PFSK-1 (cell line): ENCODE measurements at regions not wholly inside any gene's neighbourhood (a gene's known extent, or its start where the extent isn't known, plus 50 kb on each side); places are given as distances from the start of the nearest gene placed in this dataset.

Source experiments
- FOXP2 ChIP-seq: optimal IDR thresholded peaks from 2 replicates; pipeline ENCODE3; 2011; ENCODE audit warnings: borderline replicate concordance, control low read depth, inconsistent platforms; ENCODE audit not compliant: insufficient read depth; ENCODE audit errors: extremely low read length, extremely low read depth
- POLR2AphosphoS5 ChIP-seq: IDR thresholded peaks from 2 replicates; pipeline ENCODE4 v1.6.1; 2012; ENCODE audit warnings: low read depth, mild to moderate bottlenecking, control low read depth, low read length, moderate library complexity
- REST ChIP-seq, 2 experiments: IDR thresholded peaks; 2 replicates each; pipeline versions ENCODE4 v1.6.1 to v1.8.0; 2011 to 2012; ENCODE audit warnings: low read depth in 2 of 2, low read length in 2 of 2, control low read depth in 1 of 2, inconsistent platforms in 1 of 2, mild to moderate bottlenecking in 1 of 2, moderate library complexity in 1 of 2; ENCODE audit not compliant: insufficient read depth in 1 of 2
- SIN3A ChIP-seq: IDR thresholded peaks from 2 replicates; pipeline ENCODE4 v1.6.1; 2012; ENCODE audit warnings: mild to moderate bottlenecking, low read length, moderate library complexity, borderline replicate concordance; ENCODE audit not compliant: insufficient read depth
- TAF1 ChIP-seq: IDR thresholded peaks from 2 replicates; pipeline ENCODE4 v1.6.1; 2012; ENCODE audit warnings: low read length, control low read depth, borderline replicate concordance; ENCODE audit not compliant: insufficient read depth

DNA sequence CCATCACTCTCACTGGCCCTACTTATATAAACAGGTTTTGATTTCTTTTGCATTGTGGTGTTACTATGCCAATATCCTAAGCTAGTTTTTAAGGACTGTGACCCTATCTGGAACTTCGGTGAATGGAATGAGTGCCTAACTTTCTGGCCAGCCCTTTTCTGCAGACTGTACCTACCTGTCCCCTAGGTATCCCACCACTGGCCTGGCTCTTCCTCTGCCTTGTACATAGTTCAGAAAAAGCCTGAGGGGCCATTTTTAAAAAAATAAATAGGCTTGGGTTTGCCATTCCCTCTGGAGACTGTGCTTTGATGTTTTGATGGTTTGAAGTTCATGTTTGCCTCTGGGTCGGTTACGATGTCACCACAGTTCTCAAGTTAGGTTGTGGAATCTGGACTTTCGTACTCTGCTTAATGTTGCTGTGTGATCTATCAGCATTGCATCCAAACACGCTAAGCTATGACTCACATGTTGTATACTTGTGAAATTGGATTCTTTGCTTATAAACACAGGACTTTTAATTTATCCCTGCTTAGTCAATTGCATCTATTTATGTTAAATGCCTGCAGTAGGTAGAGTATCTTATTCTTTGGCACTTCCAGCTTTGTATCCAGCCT, 182.0 kb downstream of the ANKRD50 start:
- no peak for TF ChIP-seq FOXP2
- TF ChIP-seq TAF1, result no peak
- no peak for TF ChIP-seq POLR2AphosphoS5
- no peak for TF ChIP-seq SIN3A
- no peak for TF ChIP-seq REST (IDR thresholded peaks at IDR 0.05; ENCODE audit: insufficient read depth in 1 of 2, low read depth in 2 of 2, low read length in 2 of 2)

- TF ChIP-seq REST (IDR thresholded peaks at IDR 0.05; ENCODE audit: insufficient read depth in 1 of 2, low read depth in 2 of 2, low read length in 2 of 2), result no peak
- no peak for TF ChIP-seq TAF1
- no peak for TF ChIP-seq FOXP2
- TF ChIP-seq SIN3A, result no peak
- TF ChIP-seq POLR2AphosphoS5, result no peak
Measured at GRCh38 chr4:124534131-124534530, 178.4 kb downstream of the ANKRD50 start.

DNA sequence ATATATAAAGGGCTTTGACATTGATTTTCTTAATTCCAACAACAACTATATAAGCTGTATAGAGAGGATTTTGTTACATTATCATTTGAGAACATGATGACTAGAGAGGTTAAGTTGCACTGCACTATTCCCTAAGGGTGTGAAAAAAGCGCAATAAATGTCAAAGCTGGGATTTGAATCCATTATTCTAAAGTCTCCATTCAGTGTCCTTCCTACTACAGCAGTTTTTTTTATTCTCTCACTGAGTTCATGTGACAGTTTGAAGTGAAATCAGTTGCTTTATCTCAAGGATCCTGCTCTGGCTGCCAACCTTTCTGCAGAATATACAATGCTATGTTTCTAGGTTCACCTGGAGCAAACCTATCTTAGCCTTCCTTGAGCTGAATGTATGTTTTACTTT, 177.5 kb downstream of the ANKRD50 start:
- TF ChIP-seq POLR2AphosphoS5 (no peak), TAF1 (no peak), FOXP2 (no peak)

DNA sequence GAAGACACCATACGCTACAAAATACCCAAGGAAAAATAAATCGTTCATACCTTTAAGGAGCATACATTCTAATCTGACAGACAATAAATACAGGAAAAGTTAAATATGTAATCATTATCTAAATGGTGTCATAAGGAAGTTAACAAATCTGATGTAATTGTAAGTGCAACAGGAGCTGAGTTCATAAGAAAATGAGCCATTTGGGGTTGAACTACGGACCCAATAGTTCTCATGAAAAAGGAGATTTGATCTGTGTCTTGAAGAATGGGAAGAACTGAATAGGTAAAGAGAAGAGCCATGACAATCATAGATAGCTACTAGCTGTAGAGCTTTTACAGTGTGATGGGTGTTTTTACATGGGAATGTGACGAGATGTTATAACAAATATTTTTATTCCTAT, 175.6 kb downstream of the ANKRD50 start:
- no peak for TF ChIP-seq POLR2AphosphoS5

- TF ChIP-seq TAF1 (no peak), SIN3A (no peak), POLR2AphosphoS5 (no peak), REST (IDR thresholded peaks at IDR 0.05; ENCODE audit: insufficient read depth in 1 of 2, low read depth in 2 of 2, low read length in 2 of 2) (no peak), FOXP2 (no peak)
Measured at GRCh38 chr4:124537971-124538370, 174.6 kb downstream of the ANKRD50 start.

DNA sequence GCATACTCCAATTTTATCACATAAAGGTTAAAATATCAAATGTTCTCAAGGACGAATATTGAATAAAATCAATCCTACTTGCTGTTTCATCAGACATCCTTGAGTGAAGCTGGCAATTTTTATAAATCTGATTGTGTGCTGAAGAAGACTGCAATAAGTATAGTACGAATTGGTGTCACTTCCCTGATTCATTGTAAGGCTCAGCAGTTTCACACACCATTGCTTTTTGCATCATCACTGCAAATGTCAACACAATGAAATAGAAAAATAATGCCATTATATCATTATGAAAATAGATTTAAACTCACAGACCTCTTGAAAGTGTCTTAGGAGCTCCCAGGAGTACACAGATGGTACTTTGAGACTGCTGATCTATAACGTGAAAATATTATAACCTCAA, 172.5 kb downstream of the ANKRD50 start:
- TF ChIP-seq FOXP2, result no peak
- TF ChIP-seq SIN3A, result no peak
- TF ChIP-seq POLR2AphosphoS5, result no peak
- TF ChIP-seq REST (IDR thresholded peaks at IDR 0.05; ENCODE audit: insufficient read depth in 1 of 2, low read depth in 2 of 2, low read length in 2 of 2), result no peak
- no peak for TF ChIP-seq TAF1
